Muscle of arm (tissue), 1 donor: ENCODE measurements at regions not wholly inside any gene's neighbourhood (a gene's known extent, or its start where the extent isn't known, plus 50 kb on each side); places are given as distances from the start of the nearest gene placed in this dataset.
"Not testable (repeated sequence)": the region's sequence is repeated elsewhere in the genome, so short reads cannot be mapped to it uniquely, and the experiment has no call there.

Experiments
- DNase-seq: peaks from one replicate; pipeline ENCODE4 v3.0.0-alpha.2; 2013

- no peak for DNase-seq
These were observed 1133.8 kb downstream of the TECRL start for GRCh38 chr4:63275491-63275890.

GRCh38 chr4:63269156-63269555 is 1140.1 kb downstream of the TECRL start:
- DNase-seq: no peak

- no peak for DNase-seq
These were observed 1175.6 kb downstream of the TECRL start for GRCh38 chr4:63233671-63234070.

- no peak for DNase-seq
These were observed 1177.2 kb downstream of the TECRL start for GRCh38 chr4:63232058-63232457.

GRCh38 chr4:63226229-63226628 is 1183.0 kb downstream of the TECRL start:
- no peak for DNase-seq

- DNase-seq: no peak
These were observed 1186.8 kb downstream of the TECRL start for GRCh38 chr4:63222466-63222865.

- DNase-seq: no peak
These were observed 1187.8 kb downstream of the TECRL start for GRCh38 chr4:63221477-63221876.

- DNase-seq: no peak
These were observed 1190.4 kb downstream of the TECRL start for GRCh38 chr4:63218856-63219255.

- no peak for DNase-seq
These were observed 1195.2 kb downstream of the TECRL start for GRCh38 chr4:63214076-63214475.

GRCh38 chr4:63211776-63212479 is 1197.3 kb downstream of the TECRL start:
- no peak for DNase-seq

GRCh38 chr4:63211375-63211774 is 1197.9 kb downstream of the TECRL start:
- DNase-seq: no peak

GRCh38 chr4:63193029-63193428 is 1216.2 kb downstream of the TECRL start:
- not testable (repeated sequence) for DNase-seq

GRCh38 chr4:63171341-63171740 is 1237.9 kb downstream of the TECRL start:
- no peak for DNase-seq

- DNase-seq: no peak
These were observed 1238.3 kb downstream of the TECRL start for GRCh38 chr4:63170923-63171322.

GRCh38 chr4:63169836-63170235 is 1239.4 kb downstream of the TECRL start:
- no peak for DNase-seq

GRCh38 chr4:63155561-63155960 is 1253.7 kb downstream of the TECRL start:
- no peak for DNase-seq

GRCh38 chr4:63123441-63123840 is 1285.8 kb downstream of the TECRL start:
- no peak for DNase-seq

- no peak for DNase-seq
These were observed 1286.3 kb downstream of the TECRL start for GRCh38 chr4:63122955-63123354.

- DNase-seq: no peak
These were observed 1302.7 kb downstream of the TECRL start for GRCh38 chr4:63106600-63106999.

- DNase-seq: no peak
These were observed 1303.4 kb downstream of the TECRL start for GRCh38 chr4:63105839-63106238.

- no peak for DNase-seq
These were observed 1318.6 kb downstream of the TECRL start for GRCh38 chr4:63090641-63091040.

GRCh38 chr4:63085091-63085490 is 1324.2 kb downstream of the TECRL start:
- no peak for DNase-seq

GRCh38 chr4:63080934-63081333 is 1328.3 kb downstream of the TECRL start:
- DNase-seq: no peak

- no peak for DNase-seq
These were observed 1345.5 kb downstream of the TECRL start for GRCh38 chr4:63063760-63064159.
